ENCODE measurements at regions not wholly inside any gene's neighbourhood (a gene's known extent, or its start where the extent isn't known, plus 50 kb on each side); places are given as distances from the start of the nearest gene placed in this dataset.
"Not testable (repeated sequence)": the region's sequence is repeated elsewhere in the genome, so short reads cannot be mapped to it uniquely, and the experiment has no call there.

GRCh38 chr14:21937996-21938395 lies 264.4 kb upstream of the OR4E1 start:
- no peak for ATAC-seq (replicated peaks in 6 of 8)
- in situ Hi-C loops (cut with MboI; ENCODE audit: low pct_unique_long_range_greater_than_20kb in 2 of 9, low sequenced_read_pairs in 9 of 9, unreplicated experiment in 9 of 9), result no loop called here
- no peak overlapping the region for H3K27ac ChIP-seq
- 0 to 95% (median 56%) methylated on average over 1 to 2 of the region's 2 CpGs; no CpG with 5 or more reads in 2 of the 10 experiments for WGBS, 10 experiments
- no peak overlapping the region for H3K4me3 ChIP-seq
- no peaks in the 10 kb centered on the region for H3K4me1 ChIP-seq (replicated peaks in 1 of 2)

GRCh38 chr14:21933681-21934080 lies 260.1 kb upstream of the OR4E1 start:
- ATAC-seq (replicated peaks in 6 of 8), result no peak
- in situ Hi-C loops (cut with MboI; ENCODE audit: low pct_unique_long_range_greater_than_20kb in 2 of 9, low sequenced_read_pairs in 9 of 9, unreplicated experiment in 9 of 9), result no loop called here
- Histone ChIP-seq H3K27ac (no peak overlapping the region), H3K4me3 (no peak overlapping the region), H3K4me1 (replicated peaks in 1 of 2) (no peaks in the 10 kb centered on the region)
- 0 to 89% (median 33%) methylated on average over 1 of the region's 1 CpG; no CpG with 5 or more reads in 1 of the 10 experiments for whole genome bisulfite sequencing, 10 experiments

GRCh38 chr14:21924479-21924878 lies 250.9 kb upstream of the OR4E1 start:
- no peak for ATAC-seq (replicated peaks in 6 of 8)
- WGBS, 10 experiments, result 60 to 100% (median 84%) methylated on average over 1 to 4 of the region's 5 CpGs; no CpG with 5 or more reads in 3 of the 10 experiments
- Histone ChIP-seq H3K4me1 (replicated peaks in 1 of 2) (no peaks in the 10 kb centered on the region), H3K27ac (no peak overlapping the region), H3K4me3 (no peak overlapping the region)
- in situ Hi-C loops (cut with MboI; ENCODE audit: low pct_unique_long_range_greater_than_20kb in 2 of 9, low sequenced_read_pairs in 9 of 9, unreplicated experiment in 9 of 9), result no loop called here

- H3K4me1 ChIP-seq (replicated peaks in 1 of 2), result no peaks in the 10 kb centered on the region
- no peak overlapping the region for H3K4me3 ChIP-seq
- ATAC-seq (replicated peaks in 6 of 8), result no peak
- in situ Hi-C loops (cut with MboI; ENCODE audit: low pct_unique_long_range_greater_than_20kb in 2 of 9, low sequenced_read_pairs in 9 of 9, unreplicated experiment in 9 of 9), result no loop called here
- no peak overlapping the region for H3K27ac ChIP-seq
These were observed 250.2 kb upstream of the OR4E1 start for GRCh38 chr14:21923820-21924219.

- ATAC-seq (replicated peaks in 6 of 8), result no peak
- no peak overlapping the region for H3K4me3 ChIP-seq
- in situ Hi-C loops (cut with MboI; ENCODE audit: low pct_unique_long_range_greater_than_20kb in 2 of 9, low sequenced_read_pairs in 9 of 9, unreplicated experiment in 9 of 9), result no loop called here
- WGBS, 10 experiments, result 0 to 100% (median 40%) methylated on average over 1 of the region's 1 CpG; no CpG with 5 or more reads in 3 of the 10 experiments
- no peaks in the 10 kb centered on the region for H3K4me1 ChIP-seq (replicated peaks in 1 of 2)
- no peak overlapping the region for H3K27ac ChIP-seq
These were observed 247.8 kb upstream of the OR4E1 start for GRCh38 chr14:21921453-21921852.

GRCh38 chr14:21917699-21918436 lies 244.2 kb upstream of the OR4E1 start:
- WGBS, 10 experiments, result 0 to 50% (median 20%) methylated on average over 1 to 4 of the region's 4 CpGs
- in situ Hi-C loops (cut with MboI; ENCODE audit: low pct_unique_long_range_greater_than_20kb in 2 of 9, low sequenced_read_pairs in 9 of 9, unreplicated experiment in 9 of 9), result no loop called here
- H3K4me1 ChIP-seq (replicated peaks in 1 of 2), result no peaks in the 10 kb centered on the region
- H3K4me3 ChIP-seq, result no peak overlapping the region
- ATAC-seq (replicated peaks in 6 of 8), result peak in 7 of 8 experiments; percentile 50 to 85 (median 79)
- H3K27ac ChIP-seq, result no peak overlapping the region

GRCh38 chr14:21915826-21916225 lies 242.2 kb upstream of the OR4E1 start:
- in situ Hi-C loops (cut with MboI; ENCODE audit: low pct_unique_long_range_greater_than_20kb in 2 of 9, low sequenced_read_pairs in 9 of 9, unreplicated experiment in 9 of 9), result no loop called here
- Histone ChIP-seq H3K4me3 (no peak overlapping the region), H3K4me1 (replicated peaks in 1 of 2) (no peaks in the 10 kb centered on the region), H3K27ac (no peak overlapping the region)
- WGBS, 10 experiments, result 7 to 100% (median 82%) methylated on average over 1 to 2 of the region's 2 CpGs; no CpG with 5 or more reads in 3 of the 10 experiments
- peak in 1 of 8 experiments; percentile 37 for ATAC-seq (replicated peaks in 6 of 8)

- no peak overlapping the region for H3K27ac ChIP-seq
- 0 to 67% (median 40%) methylated on average over 2 to 6 of the region's 6 CpGs; no CpG with 5 or more reads in 1 of the 10 experiments for WGBS, 10 experiments
- in situ Hi-C loops (cut with MboI; ENCODE audit: low pct_unique_long_range_greater_than_20kb in 2 of 9, low sequenced_read_pairs in 9 of 9, unreplicated experiment in 9 of 9), result no loop called here
These were observed 240.1 kb upstream of the OR4E1 start for GRCh38 chr14:21913759-21914158.

GRCh38 chr14:21912367-21912766 lies 238.7 kb upstream of the OR4E1 start:
- 8 to 100% (median 88%) methylated on average over 1 to 2 of the region's 3 CpGs; no CpG with 5 or more reads in 3 of the 10 experiments for WGBS, 10 experiments
- H3K27ac ChIP-seq, result no peak overlapping the region
- no peak for ATAC-seq (replicated peaks in 6 of 8)
- no peaks in the 10 kb centered on the region for H3K4me1 ChIP-seq (replicated peaks in 1 of 2)
- in situ Hi-C loops (cut with MboI; ENCODE audit: low pct_unique_long_range_greater_than_20kb in 2 of 9, low sequenced_read_pairs in 9 of 9, unreplicated experiment in 9 of 9), result no loop called here
- H3K4me3 ChIP-seq, result no peak overlapping the region

More at GRCh38 chr14:21913759-21914158, 240.1 kb upstream of the OR4E1 start:
- peak in 4 of 8 experiments; percentile 62 to 83 (median 74) for ATAC-seq (replicated peaks in 6 of 8)
- Histone ChIP-seq H3K4me3 (no peak overlapping the region), H3K4me1 (replicated peaks in 1 of 2) (no peaks in the 10 kb centered on the region)

- no peak overlapping the region for H3K4me3 ChIP-seq
- no peak for ATAC-seq (replicated peaks in 6 of 8)
- no peaks in the 10 kb centered on the region for H3K4me1 ChIP-seq (replicated peaks in 1 of 2)
- in situ Hi-C loops (cut with MboI; ENCODE audit: low pct_unique_long_range_greater_than_20kb in 2 of 9, low sequenced_read_pairs in 9 of 9, unreplicated experiment in 9 of 9), result no loop called here
- WGBS, 10 experiments, result 0 to 100% (median 60%) methylated on average over 1 of the region's 1 CpG; no CpG with 5 or more reads in 5 of the 10 experiments
- H3K27ac ChIP-seq, result no peak overlapping the region
These were observed 238.3 kb upstream of the OR4E1 start for GRCh38 chr14:21911877-21912276.

GRCh38 chr14:21910260-21910659 lies 236.6 kb upstream of the OR4E1 start:
- in situ Hi-C loops (cut with MboI; ENCODE audit: low pct_unique_long_range_greater_than_20kb in 2 of 9, low sequenced_read_pairs in 9 of 9, unreplicated experiment in 9 of 9), result no loop called here
- H3K4me1 ChIP-seq (replicated peaks in 1 of 2), result no peaks in the 10 kb centered on the region
- H3K4me3 ChIP-seq, result no peak overlapping the region
- no peak overlapping the region for H3K27ac ChIP-seq
- ATAC-seq (replicated peaks in 6 of 8), result no peak
- 0 to 80% (median 66%) methylated on average over 1 to 4 of the region's 4 CpGs; no CpG with 5 or more reads in 1 of the 10 experiments for WGBS, 10 experiments

- H3K27ac ChIP-seq, result no peak overlapping the region
- peak in 2 of 8 experiments; percentile 63 to 66 for ATAC-seq (replicated peaks in 6 of 8)
- in situ Hi-C loops (cut with MboI; ENCODE audit: low pct_unique_long_range_greater_than_20kb in 2 of 9, low sequenced_read_pairs in 9 of 9, unreplicated experiment in 9 of 9), result no loop called here
- 0 to 100% (median 62%) methylated on average over 1 to 4 of the region's 4 CpGs; no CpG with 5 or more reads in 3 of the 10 experiments for WGBS, 10 experiments
- no peak overlapping the region for H3K4me3 ChIP-seq
- no peaks in the 10 kb centered on the region for H3K4me1 ChIP-seq (replicated peaks in 1 of 2)
These were observed 229.1 kb upstream of the OR4E1 start for GRCh38 chr14:21902561-21903181.

GRCh38 chr14:21894898-21895194 lies 221.2 kb upstream of the OR4E1 start:
- H3K27ac ChIP-seq; H3K4me3 ChIP-seq; H3K4me1 ChIP-seq (replicated peaks in 1 of 2); ATAC-seq (replicated peaks in 6 of 8); in situ Hi-C loops (cut with MboI; ENCODE audit: low pct_unique_long_range_greater_than_20kb in 2 of 9, low sequenced_read_pairs in 9 of 9, unreplicated experiment in 9 of 9): not testable (repeated sequence)
- WGBS, 10 experiments, result 100% methylated on average over 1 to 4 of the region's 6 CpGs; no CpG with 5 or more reads in 7 of the 10 experiments
